KMS-11 (cell line): ENCODE measurements at regions not wholly inside any gene's neighbourhood (a gene's known extent, or its start where the extent isn't known, plus 50 kb on each side); places are given as distances from the start of the nearest gene placed in this dataset.

ENCODE experiments used
- H2AFZ ChIP-seq: fragments of 200-600 bp; sonication (generic); 2 replicates; pipeline ENCODE4 v1.6.1; 2016; ENCODE audit warnings: antibody characterized with exemption, mixed run types, low read depth
- H3K27ac ChIP-seq: fragments of 200-600 bp; sonication (generic); 2 replicates; pipeline ENCODE4 v1.6.1; 2016; ENCODE audit warnings: mild to moderate bottlenecking, mixed run types
- H3K27me3 ChIP-seq: fragments of 200-600 bp; sonication (generic); 2 replicates; pipeline ENCODE4 v1.6.1; 2017; ENCODE audit warnings: mild to moderate bottlenecking, low read depth, mixed run types, moderate library complexity; ENCODE audit not compliant: insufficient read depth
- H3K36me3 ChIP-seq: fragments of 200-600 bp; sonication (generic); 2 replicates; pipeline ENCODE4 v1.6.1; 2017; ENCODE audit warnings: mild to moderate bottlenecking, mixed run types; ENCODE audit not compliant: insufficient read depth
- H3K4me1 ChIP-seq: fragments of 200-600 bp; sonication (generic); 2 replicates; pipeline ENCODE4 v1.6.1; 2016; ENCODE audit warnings: mild to moderate bottlenecking, low read depth, mixed run types; ENCODE audit not compliant: poor library complexity, severe bottlenecking
- H3K4me2 ChIP-seq: fragments of 200-600 bp; sonication (generic); 2 replicates; pipeline ENCODE4 v1.7.0; 2016; ENCODE audit warnings: mild to moderate bottlenecking, mixed run types
- H3K4me3 ChIP-seq: fragments of 200-600 bp; sonication (generic); IDR thresholded peaks from 2 replicates; pipeline ENCODE4 v1.6.1; 2017; ENCODE audit warnings: low read depth, low read length, mixed read lengths; ENCODE audit not compliant: insufficient read depth
- H3K79me2 ChIP-seq: fragments of 200-600 bp; sonication (generic); 2 replicates; pipeline ENCODE4 v1.6.1; 2016; ENCODE audit warnings: low read depth, mixed run types; ENCODE audit not compliant: insufficient read depth
- H3K9ac ChIP-seq: fragments of 200-600 bp; sonication (generic); 2 replicates; pipeline ENCODE4 v1.6.1; 2016; ENCODE audit warnings: mild to moderate bottlenecking, mixed run types
- H4K20me1 ChIP-seq: fragments of 200-600 bp; sonication (generic); 2 replicates; pipeline ENCODE4 v1.6.1; 2016; ENCODE audit warnings: mild to moderate bottlenecking, mixed run types; ENCODE audit not compliant: insufficient read depth
- TF ChIP-seq, protein P1 (sequence below): fragments of 200-600 bp; sonication (generic); conservative IDR thresholded peaks from 2 replicates; pipeline ENCODE4 v1.6.1; 2017; ENCODE audit warnings: low read depth, mild to moderate bottlenecking, antibody characterized with exemption, low read length, moderate library complexity, mixed read lengths

DNA sequence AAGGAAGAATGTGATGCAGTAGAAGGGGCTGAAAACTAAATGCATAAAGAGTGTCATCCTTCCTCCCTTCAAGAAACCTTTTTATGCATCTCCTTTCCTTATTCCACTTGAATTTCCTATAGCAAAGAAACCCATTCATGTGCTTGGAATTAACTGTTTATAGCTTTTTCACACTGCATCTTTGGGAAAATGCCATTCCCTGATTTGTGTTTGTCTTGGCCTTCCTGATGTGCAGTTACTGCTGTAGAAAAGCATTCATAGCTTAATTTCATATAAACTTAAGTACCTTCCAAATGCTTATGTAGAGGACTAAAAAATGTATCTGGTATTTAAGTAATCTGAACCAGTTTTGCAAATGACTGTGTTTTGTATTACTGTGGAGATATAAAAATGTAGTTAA lies 61.8 kb downstream of the SDR9C7 start:
- H3K4me3 ChIP-seq = no peak overlapping the region
- H3K27ac ChIP-seq = no peak overlapping the region
- H3K79me2 ChIP-seq = no peaks in the 10 kb centered on the region
- H3K4me2 ChIP-seq = no peak overlapping the region
- TF ChIP-seq, protein P1, sequence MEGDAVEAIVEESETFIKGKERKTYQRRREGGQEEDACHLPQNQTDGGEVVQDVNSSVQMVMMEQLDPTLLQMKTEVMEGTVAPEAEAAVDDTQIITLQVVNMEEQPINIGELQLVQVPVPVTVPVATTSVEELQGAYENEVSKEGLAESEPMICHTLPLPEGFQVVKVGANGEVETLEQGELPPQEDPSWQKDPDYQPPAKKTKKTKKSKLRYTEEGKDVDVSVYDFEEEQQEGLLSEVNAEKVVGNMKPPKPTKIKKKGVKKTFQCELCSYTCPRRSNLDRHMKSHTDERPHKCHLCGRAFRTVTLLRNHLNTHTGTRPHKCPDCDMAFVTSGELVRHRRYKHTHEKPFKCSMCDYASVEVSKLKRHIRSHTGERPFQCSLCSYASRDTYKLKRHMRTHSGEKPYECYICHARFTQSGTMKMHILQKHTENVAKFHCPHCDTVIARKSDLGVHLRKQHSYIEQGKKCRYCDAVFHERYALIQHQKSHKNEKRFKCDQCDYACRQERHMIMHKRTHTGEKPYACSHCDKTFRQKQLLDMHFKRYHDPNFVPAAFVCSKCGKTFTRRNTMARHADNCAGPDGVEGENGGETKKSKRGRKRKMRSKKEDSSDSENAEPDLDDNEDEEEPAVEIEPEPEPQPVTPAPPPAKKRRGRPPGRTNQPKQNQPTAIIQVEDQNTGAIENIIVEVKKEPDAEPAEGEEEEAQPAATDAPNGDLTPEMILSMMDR = no peak
- no peak overlapping the region for H2AFZ ChIP-seq
- H3K27me3 ChIP-seq = no peaks in the 10 kb centered on the region
- H3K4me1 ChIP-seq = peaks cover 7% of the 10 kb centered on the region
- no peaks in the 10 kb centered on the region for H4K20me1 ChIP-seq
- H3K36me3 ChIP-seq = no peaks in the 10 kb centered on the region
- no peak overlapping the region for H3K9ac ChIP-seq

DNA sequence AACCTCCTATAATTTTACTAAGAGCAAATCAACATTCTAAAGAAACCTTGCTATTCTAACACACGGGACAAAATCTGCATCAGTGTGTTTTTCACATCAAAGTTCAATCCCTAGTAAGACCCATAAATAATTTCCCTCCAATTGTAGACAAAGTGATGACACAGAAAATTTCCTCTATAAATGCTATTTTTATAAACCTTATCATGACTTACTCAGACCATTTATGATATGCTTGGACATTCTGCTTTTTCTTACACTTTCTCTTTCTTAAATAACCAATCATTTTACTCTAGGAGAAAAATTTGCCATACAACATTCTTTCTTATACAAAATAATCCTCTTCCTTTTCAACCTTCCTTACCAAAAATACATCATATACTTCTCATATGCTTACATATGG lies 67.0 kb downstream of the SDR9C7 start:
- Histone ChIP-seq H3K79me2 (no peaks in the 10 kb centered on the region), H4K20me1 (no peaks in the 10 kb centered on the region), H3K27ac (no peak overlapping the region), H3K4me3 (no peak overlapping the region), H3K4me2 (no peak overlapping the region), H2AFZ (no peak overlapping the region), H3K4me1 (no peaks in the 10 kb centered on the region), H3K9ac (no peak overlapping the region), H3K27me3 (no peaks in the 10 kb centered on the region), H3K36me3 (no peaks in the 10 kb centered on the region)
- TF ChIP-seq, protein P1 = no peak

DNA sequence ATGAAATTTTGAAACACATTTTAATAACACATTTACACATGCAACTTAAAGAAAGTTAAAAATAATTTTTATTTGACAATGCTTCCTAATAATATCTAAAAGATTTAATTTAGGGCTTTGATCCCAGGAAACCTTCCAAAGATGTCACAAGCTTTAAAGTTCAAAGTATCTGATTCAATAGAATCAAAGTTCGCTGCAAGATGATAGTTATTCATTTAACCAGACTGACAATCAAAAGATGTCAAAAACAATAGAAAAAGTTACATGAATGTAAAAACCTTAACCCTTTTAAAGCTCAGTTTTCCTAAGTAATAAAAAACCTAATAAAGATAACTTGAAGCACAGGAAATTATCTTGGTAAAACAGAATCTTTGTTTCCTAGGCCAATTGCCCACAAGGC lies 67.7 kb downstream of the SDR9C7 start:
- Histone ChIP-seq H3K36me3 (no peaks in the 10 kb centered on the region), H3K79me2 (no peaks in the 10 kb centered on the region), H3K4me3 (no peak overlapping the region), H3K27ac (no peak overlapping the region), H3K9ac (no peak overlapping the region), H3K4me2 (no peak overlapping the region), H3K27me3 (no peaks in the 10 kb centered on the region), H3K4me1 (no peaks in the 10 kb centered on the region), H4K20me1 (no peaks in the 10 kb centered on the region), H2AFZ (no peak overlapping the region)
- TF ChIP-seq, protein P1 = no peak

DNA sequence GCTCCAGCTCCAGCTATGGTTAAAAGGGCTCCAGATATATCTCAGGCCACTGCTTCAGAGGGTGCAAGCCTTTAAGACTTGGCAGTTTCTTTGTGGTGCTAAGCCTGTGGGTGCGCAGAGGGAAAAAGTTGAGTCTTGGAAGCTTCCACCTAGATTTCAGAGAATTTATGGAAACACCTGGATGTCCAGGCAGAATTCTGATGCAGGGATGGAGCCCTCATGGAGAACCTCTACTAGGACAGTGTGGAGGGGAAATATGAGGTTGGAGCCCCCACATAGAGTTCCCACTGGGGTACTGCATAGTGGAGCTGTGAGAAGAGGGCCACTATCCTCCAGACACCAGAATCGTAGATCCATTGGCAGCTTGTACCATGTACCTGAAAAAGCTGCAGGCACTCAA lies 69.9 kb downstream of the SDR9C7 start:
- Histone ChIP-seq H3K4me2 (no peak overlapping the region), H3K4me3 (no peak overlapping the region), H3K79me2 (no peaks in the 10 kb centered on the region), H3K27me3 (no peaks in the 10 kb centered on the region), H2AFZ (no peak overlapping the region), H3K4me1 (no peaks in the 10 kb centered on the region), H3K27ac (no peak overlapping the region), H3K36me3 (no peaks in the 10 kb centered on the region), H4K20me1 (no peaks in the 10 kb centered on the region), H3K9ac (no peak overlapping the region)
- TF ChIP-seq, protein P1 = no peak

DNA sequence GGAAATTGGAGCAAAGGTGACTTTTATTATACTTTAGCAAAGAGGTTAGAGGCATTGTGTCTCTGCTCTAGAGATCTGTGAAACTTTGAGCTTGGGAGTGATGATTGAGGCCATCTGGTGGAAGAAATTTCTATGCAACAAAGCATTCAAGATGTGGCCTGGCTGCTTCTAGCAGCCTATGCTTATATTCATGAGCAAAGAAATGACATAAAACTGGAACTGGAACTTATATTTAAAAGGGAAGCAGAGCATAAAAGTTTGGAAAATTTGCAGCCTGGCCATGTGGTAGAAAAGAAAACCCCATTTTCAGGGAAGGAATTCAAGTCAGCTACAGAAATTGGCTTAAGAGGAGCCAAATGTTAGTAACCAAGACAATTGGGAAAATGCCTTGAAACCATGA lies 70.4 kb downstream of the SDR9C7 start:
- Histone ChIP-seq H3K4me3 (no peak overlapping the region), H2AFZ (no peak overlapping the region)
- TF ChIP-seq, protein P1 = no peak

More for the DNA sequence above, 70.4 kb downstream of the SDR9C7 start:
- H3K9ac ChIP-seq = no peak overlapping the region
- no peaks in the 10 kb centered on the region for H3K4me1 ChIP-seq
- no peaks in the 10 kb centered on the region for H3K36me3 ChIP-seq
- H3K4me2 ChIP-seq = no peak overlapping the region
- H3K27me3 ChIP-seq = no peaks in the 10 kb centered on the region
- no peaks in the 10 kb centered on the region for H4K20me1 ChIP-seq
- H3K79me2 ChIP-seq = no peaks in the 10 kb centered on the region
- no peak overlapping the region for H3K27ac ChIP-seq
